Astrocyte (in vitro differentiated cells and primary cell): ENCODE measurements at regions not wholly inside any gene's neighbourhood (a gene's known extent, or its start where the extent isn't known, plus 50 kb on each side); places are given as distances from the start of the nearest gene placed in this dataset.

Source experiments
- DNase-seq: peaks from one replicate; pipeline ENCODE4 v3.0.0-alpha.2; 2010; ENCODE audit warnings: low read depth
- FAIRE-seq: peaks from 2 replicates; lab custom pipeline; 2011; peaks lifted over from hg19 to GRCh38; lab: Jason Lieb, UNC
- H2AFZ ChIP-seq: 2 replicates; pipeline ENCODE4 v1.6.0; 2012; ENCODE audit warnings: low read depth, low read length, inconsistent platforms
- H3K27ac ChIP-seq: 2 replicates; pipeline ENCODE4 v1.5.1; 2011; ENCODE audit warnings: low read depth, low read length, inconsistent platforms
- H3K27me3 ChIP-seq: 2 replicates; pipeline ENCODE4 v1.6.0; 2011; ENCODE audit warnings: low read length, inconsistent platforms; ENCODE audit not compliant: insufficient read depth
- H3K36me3 ChIP-seq: 2 replicates; pipeline ENCODE4 v1.5.1; 2011; ENCODE audit warnings: low read length, inconsistent platforms; ENCODE audit not compliant: insufficient read depth
- H3K4me1 ChIP-seq: 2 replicates; pipeline ENCODE4 v1.5.1; 2011; ENCODE audit warnings: low read length, inconsistent platforms; ENCODE audit not compliant: insufficient read depth
- H3K4me2 ChIP-seq: 2 replicates; pipeline ENCODE4 v1.6.0; 2012; ENCODE audit warnings: low read length, inconsistent platforms
- H3K4me3 ChIP-seq: 2 replicates; pipeline ENCODE4 v1.5.1; 2011; ENCODE audit warnings: low read depth, mild to moderate bottlenecking, low read length, inconsistent platforms; ENCODE audit not compliant: insufficient read depth
- H3K79me2 ChIP-seq: 2 replicates; pipeline ENCODE4 v1.6.0; 2012; ENCODE audit warnings: mild to moderate bottlenecking, low read length, inconsistent platforms; ENCODE audit not compliant: insufficient read depth
- H3K9ac ChIP-seq: 2 replicates; pipeline ENCODE4 v1.6.0; 2012; ENCODE audit warnings: mild to moderate bottlenecking, low read length, inconsistent platforms
- H3K9me3 ChIP-seq: 2 replicates; pipeline ENCODE4 v1.5.1; 2012; ENCODE audit warnings: low read depth, mild to moderate bottlenecking, low read length, inconsistent platforms; ENCODE audit not compliant: insufficient read depth
- H4K20me1 ChIP-seq: 2 replicates; pipeline ENCODE4 v1.6.0; 2012; ENCODE audit warnings: low read length, inconsistent platforms; ENCODE audit not compliant: insufficient read depth
- H3K27ac Mint-ChIP-seq: one replicate; pipeline ENCODE4 v1.8.0; 2021; ENCODE audit warnings: mild to moderate bottlenecking, mixed read lengths; ENCODE audit not compliant: unreplicated experiment
- H3K27me3 Mint-ChIP-seq: one replicate; pipeline ENCODE4 v1.8.0; 2021; ENCODE audit warnings: low read depth, mixed read lengths; ENCODE audit not compliant: unreplicated experiment
- H3K36me3 Mint-ChIP-seq: one replicate; pipeline ENCODE4 v1.8.0; 2021; ENCODE audit warnings: low read depth, mixed read lengths; ENCODE audit not compliant: unreplicated experiment
- H3K4me1 Mint-ChIP-seq: one replicate; pipeline ENCODE4 v1.8.0; 2021; ENCODE audit warnings: low read depth, mixed read lengths; ENCODE audit not compliant: unreplicated experiment
- H3K4me3 Mint-ChIP-seq: one replicate; pipeline ENCODE4 v1.8.0; 2021; ENCODE audit warnings: mild to moderate bottlenecking, moderate library complexity, mixed read lengths; ENCODE audit not compliant: unreplicated experiment
- H3K9me3 Mint-ChIP-seq: one replicate; pipeline ENCODE4 v1.8.0; 2021; ENCODE audit warnings: mild to moderate bottlenecking, mixed read lengths; ENCODE audit not compliant: unreplicated experiment
- CTCF ChIP-seq: IDR thresholded peaks from 2 replicates; pipeline ENCODE4 v1.5.1; 2011; ENCODE audit warnings: low read depth, mild to moderate bottlenecking, inconsistent platforms, low read length, moderate library complexity; ENCODE audit not compliant: insufficient read depth
- EZH2 ChIP-seq: IDR thresholded peaks from 2 replicates; pipeline ENCODE4 v1.6.1; 2012; ENCODE audit warnings: mild to moderate bottlenecking, low read length, inconsistent platforms; ENCODE audit not compliant: insufficient read depth

GRCh38 chr4:64766565-64766964 is 357.3 kb upstream of the TECRL start:
- H3K36me3 ChIP-seq: no peaks in the 10 kb centered on the region
- no peaks in the 10 kb centered on the region for H3K27me3 Mint-ChIP-seq
- H3K36me3 Mint-ChIP-seq: no peaks in the 10 kb centered on the region

GRCh38 chr4:64756016-64756415 is 346.8 kb upstream of the TECRL start:
- no peak overlapping the region for H3K4me3 ChIP-seq
- H3K9me3 Mint-ChIP-seq: peaks cover 7% of the 10 kb centered on the region
- H3K4me1 Mint-ChIP-seq: peaks cover 7% of the 10 kb centered on the region
- no peak overlapping the region for H3K4me3 Mint-ChIP-seq
- no peaks in the 10 kb centered on the region for H4K20me1 ChIP-seq
- H3K27ac ChIP-seq: no peak overlapping the region
- no peaks in the 10 kb centered on the region for H3K36me3 ChIP-seq
- H3K36me3 Mint-ChIP-seq: peaks cover 2% of the 10 kb centered on the region
- no peak overlapping the region for H3K4me2 ChIP-seq
- no peak overlapping the region for H3K9ac ChIP-seq
- H3K27ac Mint-ChIP-seq: peak overlapping the region; percentile 24
- H3K27me3 Mint-ChIP-seq: no peaks in the 10 kb centered on the region
- no peak overlapping the region for H2AFZ ChIP-seq
- H3K4me1 ChIP-seq: no peaks in the 10 kb centered on the region
- TF ChIP-seq CTCF (no peak), EZH2 (no peak)
- no peak for FAIRE-seq
- peaks cover 7% of the 10 kb centered on the region for H3K9me3 ChIP-seq
- H3K27me3 ChIP-seq: no peaks in the 10 kb centered on the region
- no peaks in the 10 kb centered on the region for H3K79me2 ChIP-seq
- peak; percentile 58 for DNase-seq

More at GRCh38 chr4:64766565-64766964, 357.3 kb upstream of the TECRL start:
- Mint-ChIP-seq H3K4me1 (no peaks in the 10 kb centered on the region), H3K27ac (no peak overlapping the region), H3K4me3 (no peak overlapping the region), H3K9me3 (peaks cover 1% of the 10 kb centered on the region)
- Histone ChIP-seq H4K20me1 (no peaks in the 10 kb centered on the region), H3K4me1 (no peaks in the 10 kb centered on the region), H3K4me3 (no peak overlapping the region), H2AFZ (no peak overlapping the region), H3K27me3 (no peaks in the 10 kb centered on the region), H3K27ac (no peak overlapping the region), H3K4me2 (no peak overlapping the region), H3K9ac (no peak overlapping the region), H3K79me2 (no peaks in the 10 kb centered on the region), H3K9me3 (no peaks in the 10 kb centered on the region)
- no peak for FAIRE-seq
- DNase-seq: no peak
- TF ChIP-seq EZH2 (no peak), CTCF (no peak)

DNA sequence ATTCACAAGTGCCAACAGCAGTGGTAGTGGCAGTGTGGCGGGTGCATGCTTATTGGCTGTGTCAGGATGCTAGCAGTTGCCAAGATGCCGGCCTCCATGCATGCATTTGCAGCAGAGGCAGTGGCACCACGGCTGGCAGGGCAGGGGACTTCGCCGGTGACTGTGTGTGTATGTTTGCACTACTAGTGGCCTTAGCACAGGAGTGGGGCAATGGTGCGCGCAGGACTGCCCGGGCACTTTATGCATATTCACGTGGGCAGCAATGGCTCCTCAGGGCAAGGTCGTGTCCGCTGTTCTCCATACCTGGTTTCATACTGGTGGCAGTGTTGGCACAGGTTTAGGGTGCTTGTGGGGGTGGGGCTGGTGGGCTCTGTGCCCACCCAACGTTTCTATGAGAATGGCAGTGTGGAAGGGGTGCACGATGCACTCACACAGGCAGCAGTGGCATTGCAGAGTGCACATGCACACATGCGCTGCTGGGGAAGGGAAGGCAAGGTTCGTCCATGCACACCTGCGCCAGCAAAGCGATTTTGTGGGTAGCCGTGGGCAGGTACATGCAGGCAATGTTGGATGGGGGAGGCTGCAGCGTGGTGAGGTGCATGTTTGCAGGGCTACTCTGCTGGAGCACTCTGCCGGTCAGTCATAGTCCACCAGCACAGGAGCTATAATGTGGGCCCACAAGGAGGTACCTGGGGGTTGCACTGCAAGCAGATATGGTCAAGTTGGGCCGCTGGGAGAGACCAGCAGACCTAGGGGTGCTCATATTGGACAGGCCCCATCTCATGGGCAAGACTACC is 338.9 kb upstream of the TECRL start:
- TF ChIP-seq EZH2: no peak
- TF ChIP-seq CTCF: no peak
- H3K4me3 ChIP-seq: no peak overlapping the region
- no peak overlapping the region for H3K4me2 ChIP-seq
- H4K20me1 ChIP-seq: no peaks in the 10 kb centered on the region
- H3K27ac ChIP-seq: no peak overlapping the region
- FAIRE-seq (no peak), DNase-seq (no peak)
- H3K27me3 Mint-ChIP-seq: no peaks in the 10 kb centered on the region
- H3K27ac Mint-ChIP-seq: no peak overlapping the region
- no peaks in the 10 kb centered on the region for H3K27me3 ChIP-seq
- H3K4me1 Mint-ChIP-seq: no peaks in the 10 kb centered on the region
- no peak overlapping the region for H3K9ac ChIP-seq
- H2AFZ ChIP-seq: no peak overlapping the region
- no peaks in the 10 kb centered on the region for H3K4me1 ChIP-seq
- H3K36me3 Mint-ChIP-seq: no peaks in the 10 kb centered on the region
- H3K79me2 ChIP-seq: no peaks in the 10 kb centered on the region
- H3K36me3 ChIP-seq: no peaks in the 10 kb centered on the region
- H3K9me3 Mint-ChIP-seq: no peaks in the 10 kb centered on the region
- H3K4me3 Mint-ChIP-seq: no peak overlapping the region
- no peaks in the 10 kb centered on the region for H3K9me3 ChIP-seq
